ENCODE measurements at regions not wholly inside any gene's neighbourhood (a gene's known extent, or its start where the extent isn't known, plus 50 kb on each side); places are given as distances from the start of the nearest gene placed in this dataset.
"Not testable (repeated sequence)": the region's sequence is repeated elsewhere in the genome, so short reads cannot be mapped to it uniquely, and the experiment has no call there.

DNA sequence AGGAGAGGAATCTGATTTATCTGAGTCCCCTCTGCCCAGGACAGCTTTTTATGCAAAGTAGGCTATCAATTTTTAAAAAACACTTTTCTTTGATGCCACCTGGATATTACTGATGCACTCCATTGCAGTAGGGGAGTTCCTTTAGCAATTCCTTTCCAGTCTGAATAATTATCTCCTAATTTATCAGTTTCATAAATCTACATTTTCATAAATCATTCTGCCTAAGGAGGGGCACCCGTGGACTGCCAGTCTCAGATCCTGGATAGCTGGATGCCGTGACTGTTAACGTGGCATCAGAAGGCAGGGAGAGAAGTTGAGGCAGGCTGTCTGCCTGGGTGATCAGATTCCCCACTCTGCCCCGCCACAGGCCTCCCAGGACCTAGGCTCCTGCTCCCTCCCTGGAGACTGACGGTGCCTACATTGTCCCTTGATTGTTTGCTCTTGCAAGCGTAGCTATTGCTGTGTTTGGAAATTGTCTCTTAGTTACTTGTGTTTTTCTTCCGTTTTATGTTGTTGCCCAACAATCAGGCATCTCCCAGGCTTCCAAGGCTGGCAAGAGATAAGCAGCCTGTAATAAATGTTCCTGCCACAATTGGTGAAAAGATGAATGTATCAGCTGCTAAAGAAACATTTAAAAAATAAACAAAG is 75.2 kb downstream of the KATNIP start:
- H3K9ac ChIP-seq (ENCODE audit: low read depth, low read length): no peak overlapping the region
- H3K27me3 ChIP-seq (ENCODE audit: control insufficient read depth, insufficient read depth, low read length): no peaks in the 10 kb centered on the region
- no peak overlapping the region for H3K27ac ChIP-seq (ENCODE audit: low read depth, low read length)
- H3K4me3 ChIP-seq (ENCODE audit: low read depth, low read length): no peak overlapping the region
- H3K9me3 ChIP-seq (ENCODE audit: control insufficient read depth, insufficient read depth, low read length): no peaks in the 10 kb centered on the region
- no peaks in the 10 kb centered on the region for H3K36me3 ChIP-seq (ENCODE audit: control insufficient read depth, insufficient read depth, low read length)
- H3K4me1 ChIP-seq (ENCODE audit: control insufficient read depth, insufficient read depth, low read length): no peaks in the 10 kb centered on the region

- H3K27ac ChIP-seq (ENCODE audit: low read depth, low read length): no peak overlapping the region
- no peak overlapping the region for H3K9ac ChIP-seq (ENCODE audit: low read depth, low read length)
- no peak overlapping the region for H3K4me3 ChIP-seq (ENCODE audit: low read depth, low read length)
- no peaks in the 10 kb centered on the region for H3K27me3 ChIP-seq (ENCODE audit: control insufficient read depth, insufficient read depth, low read length)
- H3K4me1 ChIP-seq (ENCODE audit: control insufficient read depth, insufficient read depth, low read length): no peaks in the 10 kb centered on the region
- H3K36me3 ChIP-seq (ENCODE audit: control insufficient read depth, insufficient read depth, low read length): peaks cover under 1% of the 10 kb centered on the region; the same call in 1 of the 2 replicates
- H3K9me3 ChIP-seq (ENCODE audit: control insufficient read depth, insufficient read depth, low read length): no peaks in the 10 kb centered on the region
Measured at GRCh38 chr16:27627136-27627535, 77.2 kb downstream of the KATNIP start.

DNA sequence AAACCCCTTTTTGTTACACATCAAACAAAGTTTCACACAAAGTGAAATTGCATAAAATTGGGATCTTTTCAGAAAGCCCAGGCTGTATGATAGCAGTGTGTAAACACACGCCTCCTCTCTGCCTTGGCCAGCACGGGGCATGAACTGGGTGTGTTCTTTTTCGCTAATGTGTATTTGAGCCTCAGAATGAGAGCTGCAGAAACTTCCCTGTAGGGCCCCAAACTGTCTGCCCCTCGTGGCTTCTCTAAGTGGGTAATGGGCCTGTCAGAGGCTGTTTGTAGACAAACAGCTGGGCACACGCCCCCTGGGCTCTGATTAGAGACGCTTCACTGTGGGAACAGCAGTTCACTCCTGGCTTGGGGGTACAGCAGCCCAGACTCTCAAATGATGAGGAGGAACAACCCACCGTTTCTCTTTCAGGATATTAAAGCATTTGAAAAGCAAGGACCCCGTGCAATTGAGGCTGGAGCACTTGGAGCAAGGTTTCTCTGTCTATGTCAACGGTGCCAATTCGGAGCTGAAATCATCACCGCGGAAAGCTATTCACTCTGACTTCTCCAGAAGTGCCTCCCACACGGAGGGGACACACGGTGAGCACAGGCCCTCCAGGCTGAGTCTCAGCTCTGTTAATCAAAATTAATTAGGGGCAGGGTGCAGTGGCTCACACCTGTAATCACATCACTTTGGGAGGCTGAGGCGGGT is 78.4 kb downstream of the KATNIP start:
- Histone ChIP-seq H3K27ac (ENCODE audit: low read depth, low read length) (no peak overlapping the region), H3K4me3 (ENCODE audit: low read depth, low read length) (no peak overlapping the region), H3K4me1 (ENCODE audit: control insufficient read depth, insufficient read depth, low read length) (no peaks in the 10 kb centered on the region), H3K9me3 (ENCODE audit: control insufficient read depth, insufficient read depth, low read length) (no peaks in the 10 kb centered on the region), H3K36me3 (ENCODE audit: control insufficient read depth, insufficient read depth, low read length) (peaks cover 4% of the 10 kb centered on the region; the same call in 1 of the 2 replicates), H3K9ac (ENCODE audit: low read depth, low read length) (no peak overlapping the region), H3K27me3 (ENCODE audit: control insufficient read depth, insufficient read depth, low read length) (no peaks in the 10 kb centered on the region)

GRCh38 chr16:27628943-27629462 is 79.1 kb downstream of the KATNIP start:
- H3K4me3 ChIP-seq (ENCODE audit: low read depth, low read length); H3K36me3 ChIP-seq (ENCODE audit: control insufficient read depth, insufficient read depth, low read length); H3K27ac ChIP-seq (ENCODE audit: low read depth, low read length); H3K9ac ChIP-seq (ENCODE audit: low read depth, low read length); H3K4me1 ChIP-seq (ENCODE audit: control insufficient read depth, insufficient read depth, low read length); H3K9me3 ChIP-seq (ENCODE audit: control insufficient read depth, insufficient read depth, low read length); H3K27me3 ChIP-seq (ENCODE audit: control insufficient read depth, insufficient read depth, low read length): not testable (repeated sequence)

GRCh38 chr16:27632216-27632615 is 82.3 kb downstream of the KATNIP start:
- Histone ChIP-seq H3K27me3 (ENCODE audit: control insufficient read depth, insufficient read depth, low read length) (no peaks in the 10 kb centered on the region), H3K36me3 (ENCODE audit: control insufficient read depth, insufficient read depth, low read length) (peaks cover 4% of the 10 kb centered on the region; the same call in 1 of the 2 replicates), H3K9ac (ENCODE audit: low read depth, low read length) (no peak overlapping the region), H3K4me1 (ENCODE audit: control insufficient read depth, insufficient read depth, low read length) (peaks cover 8% of the 10 kb centered on the region), H3K4me3 (ENCODE audit: low read depth, low read length) (no peak overlapping the region), H3K27ac (ENCODE audit: low read depth, low read length) (no peak overlapping the region), H3K9me3 (ENCODE audit: control insufficient read depth, insufficient read depth, low read length) (no peaks in the 10 kb centered on the region)

DNA sequence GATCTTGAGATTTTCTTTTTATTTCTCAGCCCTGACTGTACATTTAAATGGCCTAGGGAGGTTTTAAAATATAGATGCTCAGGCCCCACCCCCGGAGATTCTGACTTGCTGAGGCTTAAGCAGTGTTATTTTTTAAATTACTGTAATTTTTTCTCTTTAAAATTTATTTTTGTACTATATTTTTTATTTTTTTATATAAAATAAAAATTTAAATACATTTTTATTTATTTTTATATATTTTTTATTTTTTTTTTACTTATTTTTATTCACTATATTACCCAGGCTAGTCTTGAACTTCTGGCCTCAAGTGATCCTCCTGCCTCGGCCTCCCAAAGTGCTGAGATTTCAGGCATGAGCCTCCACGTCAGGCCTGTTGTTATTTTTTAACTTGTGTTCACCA is 83.3 kb downstream of the KATNIP start:
- Histone ChIP-seq H3K27ac (ENCODE audit: low read depth, low read length) (no peak overlapping the region), H3K27me3 (ENCODE audit: control insufficient read depth, insufficient read depth, low read length) (no peaks in the 10 kb centered on the region), H3K9ac (ENCODE audit: low read depth, low read length) (no peak overlapping the region), H3K4me3 (ENCODE audit: low read depth, low read length) (no peak overlapping the region), H3K36me3 (ENCODE audit: control insufficient read depth, insufficient read depth, low read length) (peaks cover 4% of the 10 kb centered on the region; the same call in 1 of the 2 replicates), H3K4me1 (ENCODE audit: control insufficient read depth, insufficient read depth, low read length) (peaks cover 8% of the 10 kb centered on the region), H3K9me3 (ENCODE audit: control insufficient read depth, insufficient read depth, low read length) (no peaks in the 10 kb centered on the region)

GRCh38 chr16:27633721-27634120 is 83.8 kb downstream of the KATNIP start:
- Histone ChIP-seq H3K4me3 (ENCODE audit: low read depth, low read length) (no peak overlapping the region), H3K4me1 (ENCODE audit: control insufficient read depth, insufficient read depth, low read length) (peaks cover 8% of the 10 kb centered on the region), H3K9ac (ENCODE audit: low read depth, low read length) (no peak overlapping the region), H3K36me3 (ENCODE audit: control insufficient read depth, insufficient read depth, low read length) (peaks cover 4% of the 10 kb centered on the region; the same call in 1 of the 2 replicates), H3K27ac (ENCODE audit: low read depth, low read length) (no peak overlapping the region), H3K9me3 (ENCODE audit: control insufficient read depth, insufficient read depth, low read length) (no peaks in the 10 kb centered on the region), H3K27me3 (ENCODE audit: control insufficient read depth, insufficient read depth, low read length) (no peaks in the 10 kb centered on the region)

GRCh38 chr16:27634779-27635178 is 84.8 kb downstream of the KATNIP start:
- no peak overlapping the region for H3K27ac ChIP-seq (ENCODE audit: low read depth, low read length)
- no peak overlapping the region for H3K4me3 ChIP-seq (ENCODE audit: low read depth, low read length)
- peaks cover 8% of the 10 kb centered on the region for H3K4me1 ChIP-seq (ENCODE audit: control insufficient read depth, insufficient read depth, low read length)
- H3K36me3 ChIP-seq (ENCODE audit: control insufficient read depth, insufficient read depth, low read length): peaks cover 4% of the 10 kb centered on the region; the same call in 1 of the 2 replicates
- H3K9me3 ChIP-seq (ENCODE audit: control insufficient read depth, insufficient read depth, low read length): no peaks in the 10 kb centered on the region
- H3K9ac ChIP-seq (ENCODE audit: low read depth, low read length): no peak overlapping the region
- no peaks in the 10 kb centered on the region for H3K27me3 ChIP-seq (ENCODE audit: control insufficient read depth, insufficient read depth, low read length)

DNA sequence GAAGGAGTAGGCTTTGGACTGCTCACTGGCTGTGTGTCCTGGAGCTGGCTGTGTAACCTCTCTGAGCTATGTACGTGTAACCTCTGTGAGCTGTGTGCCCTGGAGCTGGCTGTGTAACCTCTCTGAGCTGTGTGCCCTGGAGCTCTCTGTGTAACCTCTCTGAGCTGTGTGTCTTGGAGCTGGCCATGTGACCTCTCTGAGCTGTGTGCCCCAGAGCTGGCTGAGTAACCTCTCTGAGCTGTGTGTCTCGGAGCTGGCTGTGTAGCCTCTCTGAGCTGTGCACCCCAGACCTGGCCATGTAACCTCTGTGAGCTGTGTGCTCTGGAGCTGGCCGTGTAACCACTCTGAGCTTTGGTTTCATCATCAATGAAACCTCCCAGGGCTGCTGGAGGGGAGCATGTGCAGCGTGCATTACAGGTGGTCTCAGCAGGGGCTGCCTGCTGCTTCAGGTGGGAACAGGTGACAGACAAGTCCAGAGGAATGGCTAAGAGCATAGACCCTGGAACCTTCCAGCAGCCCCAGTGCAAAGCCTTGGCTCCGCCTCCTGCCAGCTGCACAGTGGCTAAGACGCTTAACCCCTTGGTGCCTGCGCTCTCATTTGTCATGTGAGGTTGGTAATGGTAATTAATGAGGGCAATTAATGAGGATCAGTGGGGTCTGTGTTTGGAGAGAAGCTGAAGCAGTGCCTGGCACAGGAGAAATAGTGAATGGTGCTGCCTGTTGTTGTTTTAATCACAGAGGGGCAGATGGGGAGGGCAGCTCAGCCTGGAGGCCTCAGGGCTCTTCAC is 86.7 kb downstream of the KATNIP start:
- H3K9ac ChIP-seq (ENCODE audit: low read depth, low read length): no peak overlapping the region
- peaks cover 15% of the 10 kb centered on the region for H3K4me1 ChIP-seq (ENCODE audit: control insufficient read depth, insufficient read depth, low read length)
- no peak overlapping the region for H3K4me3 ChIP-seq (ENCODE audit: low read depth, low read length)
- no peak overlapping the region for H3K27ac ChIP-seq (ENCODE audit: low read depth, low read length)
- H3K9me3 ChIP-seq (ENCODE audit: control insufficient read depth, insufficient read depth, low read length): no peaks in the 10 kb centered on the region
- peaks cover 4% of the 10 kb centered on the region; the same call in 1 of the 2 replicates for H3K36me3 ChIP-seq (ENCODE audit: control insufficient read depth, insufficient read depth, low read length)
- no peaks in the 10 kb centered on the region for H3K27me3 ChIP-seq (ENCODE audit: control insufficient read depth, insufficient read depth, low read length)

- peaks cover 10% of the 10 kb centered on the region for H3K4me1 ChIP-seq (ENCODE audit: control insufficient read depth, insufficient read depth, low read length)
- H3K4me3 ChIP-seq (ENCODE audit: low read depth, low read length): no peak overlapping the region
- no peaks in the 10 kb centered on the region for H3K36me3 ChIP-seq (ENCODE audit: control insufficient read depth, insufficient read depth, low read length)
- no peak overlapping the region for H3K9ac ChIP-seq (ENCODE audit: low read depth, low read length)
- H3K27ac ChIP-seq (ENCODE audit: low read depth, low read length): no peak overlapping the region
- H3K27me3 ChIP-seq (ENCODE audit: control insufficient read depth, insufficient read depth, low read length): no peaks in the 10 kb centered on the region
- H3K9me3 ChIP-seq (ENCODE audit: control insufficient read depth, insufficient read depth, low read length): no peaks in the 10 kb centered on the region
Measured at GRCh38 chr16:27638833-27639560, 89.1 kb downstream of the KATNIP start.
